ENCODE measurements at regions not wholly inside any gene's neighbourhood (a gene's known extent, or its start where the extent isn't known, plus 50 kb on each side); places are given as distances from the start of the nearest gene placed in this dataset.
A peak's percentile ranks its signal among the peaks of the same experiment; 100 is the strongest.

DNA sequence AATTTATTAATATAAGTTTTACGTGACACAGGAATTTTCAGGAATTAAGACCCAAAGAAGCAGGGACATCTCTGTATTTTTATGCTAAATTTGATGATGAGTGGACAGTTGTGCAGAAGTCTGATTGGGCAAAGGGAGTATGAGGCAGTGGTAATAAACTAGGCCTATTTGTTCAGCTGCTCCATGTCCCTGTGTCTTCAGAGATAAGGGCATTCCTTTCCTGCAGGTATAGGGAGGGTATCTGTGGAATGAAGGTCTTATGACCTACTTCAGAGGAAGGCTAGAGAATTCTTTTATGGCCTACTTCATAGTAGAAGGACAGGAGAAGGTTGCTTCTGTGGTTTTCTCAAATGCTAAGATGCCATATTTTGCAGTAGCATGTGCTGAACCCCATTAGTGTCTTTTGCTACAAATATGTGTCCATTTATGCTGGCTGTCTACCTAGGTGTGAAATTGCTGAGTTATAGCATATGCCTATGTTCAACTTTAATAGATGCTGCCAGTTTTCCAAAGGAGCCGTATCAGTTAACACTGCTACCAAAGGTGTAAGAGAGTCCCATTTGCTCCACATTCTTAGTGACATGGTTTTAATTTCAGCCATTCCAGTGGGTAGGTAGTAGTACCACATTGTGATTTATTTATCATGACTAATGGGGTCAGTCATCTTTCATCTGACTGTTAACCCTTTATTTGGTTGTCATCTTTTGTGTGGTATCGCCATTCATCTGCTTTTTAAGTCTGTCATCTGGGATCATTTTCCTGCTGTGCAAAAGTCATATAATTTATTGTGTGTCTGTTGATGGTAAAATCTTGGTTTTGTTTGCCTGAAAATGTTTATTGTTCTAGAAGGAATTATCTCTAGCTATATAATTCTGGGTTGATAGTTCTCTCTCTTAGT is 410.7 kb upstream of the RGS6 start:
- H2AK9ac ChIP-seq (replicated peaks; ENCODE audit: low read depth, low read length, poor library complexity), result no peak overlapping the region
- no peak overlapping the region for H2AK5ac ChIP-seq (ENCODE audit: low read depth, low read length)
- no peaks in the 10 kb centered on the region for H3K27me3 ChIP-seq (ENCODE audit: control insufficient read depth, insufficient read depth, low read length)
- H3K27ac ChIP-seq (ENCODE audit: insufficient read depth, low read length), result no peak overlapping the region
- no peak overlapping the region for H3K9ac ChIP-seq (ENCODE audit: low read depth, low read length)
- 0 out of 2 replicates have a peak overlapping the region, but pooled peaks have one; percentile 4 for H3K14ac ChIP-seq (replicated peaks; ENCODE audit: low read depth, low read length)
- no peak overlapping the region; the same call in 1 of the 2 replicates for H3K23ac ChIP-seq (ENCODE audit: low read depth, low read length)
- ChIA-PET CTCF (no interaction called here), POLR2A (ENCODE audit: unreplicated experiment) (no interaction called here)
- H3K36me3 ChIP-seq (ENCODE audit: control insufficient read depth, insufficient read depth, low read length), result no peaks in the 10 kb centered on the region
- TF ChIP-seq MAZ (IDR thresholded peaks at IDR 0.05; ENCODE audit: borderline replicate concordance, low read depth, low read length), result no peak
- no peak for TF ChIP-seq NFE2L2 (IDR thresholded peaks at IDR 0.05; ENCODE audit: low read depth, low read length)
- no peak for TF ChIP-seq RFX5 (IDR thresholded peaks at IDR 0.05; ENCODE audit: low read depth, low read length)
- TF ChIP-seq CHD1 (IDR thresholded peaks at IDR 0.05; ENCODE audit: low read depth, low read length), result no peak
- TF ChIP-seq MXI1 (IDR thresholded peaks at IDR 0.05; ENCODE audit: borderline replicate concordance, low read depth, low read length), result no peak
- no peak overlapping the region for H3K4ac ChIP-seq (ENCODE audit: low read depth, low read length)
- H2BK120ac ChIP-seq (ENCODE audit: low read depth, low read length), result no peak overlapping the region
- H3K4me1 ChIP-seq (ENCODE audit: control insufficient read depth, insufficient read depth, low read length), result peaks cover 9% of the 10 kb centered on the region
- no peak overlapping the region for H2BK20ac ChIP-seq (ENCODE audit: low read depth, low read length)
- H3K9me1 ChIP-seq (ENCODE audit: insufficient read depth, low read length), result peaks cover 2% of the 10 kb centered on the region; the same call in 1 of the 2 replicates
- in situ Hi-C loops (cut with MboI; ENCODE audit: low sequenced_read_pairs), result no loop called here
- WGBS, 2 experiments (ENCODE audit: extremely low coverage in 2 of 2, insufficient read length in 1 of 2), result no CpG with 5 or more reads among the region's 3 CpGs
- no TSS peak for BruUV-seq (replicated peaks)
- no peak overlapping the region for H3K18ac ChIP-seq (ENCODE audit: low read depth, low read length)
- no peak overlapping the region for H3K56ac ChIP-seq (ENCODE audit: extremely low read depth, insufficient read depth, low read length)
- dilution Hi-C loops (cut with HindIII; ENCODE audit: low sequenced_read_pairs, unreplicated experiment), result no loop called here
- no peak overlapping the region for H4K5ac ChIP-seq (ENCODE audit: low read depth, low read length)
- H4K91ac ChIP-seq (ENCODE audit: insufficient read depth, low read depth, low read length), result no peak overlapping the region
- no peak overlapping the region for H2BK15ac ChIP-seq (ENCODE audit: low read depth, low read length)
- H3K4me3 ChIP-seq (ENCODE audit: insufficient read depth, low read depth, low read length), result no peak overlapping the region
- intact Hi-C loops (cut with micrococcal nuclease), result no loop called here
- no peak overlapping the region for H4K8ac ChIP-seq (ENCODE audit: low read depth in 2 of 2, low read length in 2 of 2)
- H4K20me1 ChIP-seq (ENCODE audit: insufficient read depth, low read length), result peaks cover 5% of the 10 kb centered on the region; the same call in 1 of the 2 replicates
- no peak overlapping the region for H2BK5ac ChIP-seq (ENCODE audit: low read depth, low read length, poor library complexity, severe bottlenecking)
- ATAC-seq (ENCODE audit: low read depth) (no peak), DNase-seq (no peak)
- no peaks in the 10 kb centered on the region for H3K9me3 ChIP-seq (ENCODE audit: control insufficient read depth, insufficient read depth, low read length)
- no peak overlapping the region for H3K4me2 ChIP-seq (ENCODE audit: low read depth, low read length)
- no peak overlapping the region for H2AFZ ChIP-seq (replicated peaks; ENCODE audit: low read length, poor library complexity)
- peaks cover 17 to 24% of the 10 kb centered on the region in 2 experiments for H3K79me1 ChIP-seq (ENCODE audit: low read depth in 1 of 2, low read length in 2 of 2)
